Ecto neural progenitor cell (in vitro differentiated cells): ENCODE measurements at regions not wholly inside any gene's neighbourhood (a gene's known extent, or its start where the extent isn't known, plus 50 kb on each side); places are given as distances from the start of the nearest gene placed in this dataset.

ENCODE experiments used
- DNase-seq: peaks from one replicate; pipeline ENCODE4 v3.0.0-alpha.2; 2018; ENCODE audit warnings: low spot score

DNA sequence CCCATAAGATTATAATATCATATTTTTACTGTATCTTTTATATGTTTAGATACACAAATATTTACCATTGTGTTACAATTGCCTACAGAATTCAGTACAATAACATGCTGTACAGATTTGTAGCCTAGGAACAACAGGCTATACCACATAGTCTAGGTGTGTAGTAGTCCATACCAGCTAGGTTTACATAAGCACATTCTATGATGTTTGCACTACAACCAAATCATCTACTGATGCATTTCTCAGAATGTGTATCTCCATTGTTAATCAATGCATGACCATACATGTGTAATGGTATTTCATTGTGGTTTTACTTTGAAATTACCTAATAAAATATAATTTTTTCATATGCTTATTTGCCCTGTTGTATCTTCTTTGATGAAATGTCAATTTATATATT, 288.1 kb upstream of the PCDH10 start:
- no peak for DNase-seq

DNA sequence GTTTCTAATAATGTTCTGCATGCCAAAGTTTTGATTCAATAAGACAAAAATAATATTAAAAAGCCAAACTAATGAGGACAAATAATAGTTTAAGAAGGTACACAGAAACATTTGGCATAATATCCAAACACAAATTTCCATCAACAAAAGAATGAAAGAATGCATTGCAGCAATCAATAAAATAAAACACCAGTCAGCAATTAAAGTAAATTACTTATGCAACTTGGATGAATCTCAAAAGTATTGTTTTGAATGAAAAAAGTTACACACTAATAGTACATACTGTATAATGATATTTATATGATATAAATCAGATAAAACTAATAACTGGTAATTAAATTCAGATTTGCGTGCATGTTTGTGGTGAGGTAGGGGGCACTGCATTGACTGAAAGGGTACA, 285.5 kb upstream of the PCDH10 start:
- DNase-seq, result no peak

DNA sequence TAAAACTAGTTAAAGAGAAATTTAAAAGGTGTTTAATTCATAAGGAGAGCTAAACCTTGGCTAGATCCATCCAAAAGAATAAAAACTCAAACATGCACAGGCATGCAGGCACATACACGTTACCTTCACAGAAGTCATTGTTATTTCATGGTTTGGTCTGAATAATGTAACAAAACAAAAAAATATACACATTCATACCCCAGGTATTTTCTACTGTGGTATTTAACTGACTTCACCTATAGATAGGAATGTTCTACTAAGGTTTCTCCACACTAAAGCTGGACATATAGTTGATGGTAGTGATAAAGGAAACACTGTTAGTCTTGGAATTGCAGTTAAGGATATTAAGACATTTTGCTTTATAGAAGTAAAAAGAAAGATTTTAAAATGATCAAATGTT, 283.6 kb upstream of the PCDH10 start:
- DNase-seq, result no peak

DNA sequence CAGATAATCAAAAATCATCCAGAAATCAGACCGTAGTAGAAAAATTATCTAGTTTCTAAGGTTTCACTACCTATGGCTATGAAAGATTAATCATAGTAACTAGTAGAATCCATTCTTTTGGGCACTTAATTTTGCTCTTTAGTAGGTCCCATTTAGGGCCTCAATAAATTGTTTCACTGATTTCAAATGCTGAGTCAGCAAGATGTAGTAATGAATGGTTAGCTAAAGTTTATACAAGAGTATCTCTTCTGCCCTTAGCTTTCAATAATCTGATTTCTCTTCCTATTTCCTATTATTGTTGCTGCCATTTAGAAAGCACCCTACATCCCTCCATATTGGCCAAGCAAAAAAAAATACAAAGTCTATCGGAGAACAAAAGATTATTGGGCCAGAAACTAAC, 283.2 kb upstream of the PCDH10 start:
- DNase-seq, result no peak

DNA sequence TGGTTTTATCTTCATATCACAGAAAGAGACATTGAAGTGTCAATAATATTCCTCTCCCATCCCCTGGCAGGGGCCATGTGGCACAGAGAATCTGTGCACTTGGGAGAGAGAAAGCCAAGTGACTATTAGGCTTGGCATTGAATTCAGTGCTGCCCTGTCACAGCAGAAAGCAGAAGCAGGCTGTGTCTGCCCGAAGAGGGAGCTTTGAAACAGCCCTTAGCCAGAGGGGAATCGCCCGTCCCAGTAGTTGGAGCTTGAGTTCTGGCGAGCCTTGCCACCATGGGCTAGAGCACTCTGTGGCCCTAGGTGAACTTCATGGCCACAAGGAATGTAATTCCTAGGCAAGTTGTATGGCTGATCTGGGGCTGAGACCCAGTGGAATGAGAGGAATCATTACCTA, 282.5 kb upstream of the PCDH10 start:
- no peak for DNase-seq

DNA sequence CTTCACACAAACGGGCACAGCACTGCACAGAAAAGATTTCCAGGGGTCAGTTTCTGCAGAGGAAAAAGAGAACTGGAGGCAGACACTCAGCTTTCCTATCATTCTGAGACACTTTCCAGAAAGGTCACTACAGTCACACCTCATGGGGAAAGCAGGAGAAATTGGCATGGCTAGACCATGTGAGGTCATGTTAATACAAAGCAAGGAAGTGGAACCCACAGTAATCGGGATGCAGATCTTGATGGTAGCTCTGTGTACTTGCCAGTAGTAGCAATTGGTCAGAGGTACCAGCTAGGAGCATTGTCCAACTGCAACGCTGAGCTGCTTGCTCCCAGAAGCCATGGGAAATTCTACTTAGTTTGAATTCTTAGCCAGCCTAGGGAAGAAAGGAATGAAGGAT, 255.3 kb upstream of the PCDH10 start:
- DNase-seq, result no peak

DNA sequence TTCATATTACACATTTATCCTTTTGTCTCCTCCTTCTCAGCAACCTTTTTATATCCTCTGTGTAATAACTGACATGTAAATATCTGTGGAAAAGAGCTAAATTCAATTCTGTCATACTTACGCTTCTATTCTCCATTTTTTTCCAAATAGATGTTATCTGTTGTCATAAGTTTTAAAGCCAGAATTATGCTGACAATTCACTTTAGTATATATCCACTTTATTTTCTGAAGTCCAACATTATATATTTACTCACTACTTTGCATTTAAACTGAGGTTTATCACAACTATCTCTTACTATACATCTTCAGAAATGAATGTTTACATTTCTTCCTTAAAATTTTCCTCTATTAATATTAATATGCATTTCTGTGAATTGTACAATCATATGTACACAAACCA, 247.9 kb upstream of the PCDH10 start:
- no peak for DNase-seq

DNA sequence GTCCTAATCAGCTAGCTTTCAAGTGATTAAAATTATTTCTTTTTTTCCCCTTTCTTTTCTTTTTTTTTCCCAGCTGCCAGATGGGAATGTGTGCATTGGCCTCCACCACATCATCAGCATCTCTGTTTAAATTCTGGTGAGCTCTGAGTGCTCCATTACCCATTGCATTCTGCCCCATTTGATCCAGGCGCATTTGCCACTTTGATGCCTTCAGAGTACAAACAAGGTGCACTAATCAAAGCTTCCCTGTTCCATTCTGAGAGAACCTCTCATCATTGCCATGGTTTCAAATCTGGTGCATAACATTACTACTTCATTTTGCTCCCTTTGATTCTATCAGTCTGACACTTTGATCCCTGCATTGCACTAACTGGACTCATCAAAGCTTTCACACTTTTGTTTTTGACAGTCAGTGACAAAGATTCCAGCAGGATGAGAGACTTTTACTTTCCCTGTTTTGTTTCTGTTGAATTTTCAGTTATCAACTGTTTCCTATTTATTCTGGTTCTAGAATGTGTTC, 238.8 kb upstream of the PCDH10 start:
- no peak for DNase-seq

DNA sequence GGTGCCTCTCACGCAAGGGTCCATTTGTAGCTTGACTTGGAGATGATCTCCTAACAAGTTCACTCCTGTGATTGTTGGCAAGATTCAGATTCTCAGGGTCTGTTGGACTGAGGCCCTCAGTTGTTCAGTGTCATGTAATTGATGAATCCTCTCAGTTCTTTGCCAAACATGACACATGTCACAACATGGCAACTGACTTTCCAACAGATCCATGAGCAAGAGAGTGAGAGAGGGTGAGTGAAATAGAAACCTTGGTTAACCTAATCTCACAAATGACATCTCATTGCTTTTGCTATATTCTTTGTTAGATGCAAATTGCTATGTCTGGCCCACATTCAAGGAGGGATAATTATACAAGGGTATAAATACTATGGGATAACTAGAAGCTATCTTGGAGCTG, 231.0 kb upstream of the PCDH10 start:
- no peak for DNase-seq

DNA sequence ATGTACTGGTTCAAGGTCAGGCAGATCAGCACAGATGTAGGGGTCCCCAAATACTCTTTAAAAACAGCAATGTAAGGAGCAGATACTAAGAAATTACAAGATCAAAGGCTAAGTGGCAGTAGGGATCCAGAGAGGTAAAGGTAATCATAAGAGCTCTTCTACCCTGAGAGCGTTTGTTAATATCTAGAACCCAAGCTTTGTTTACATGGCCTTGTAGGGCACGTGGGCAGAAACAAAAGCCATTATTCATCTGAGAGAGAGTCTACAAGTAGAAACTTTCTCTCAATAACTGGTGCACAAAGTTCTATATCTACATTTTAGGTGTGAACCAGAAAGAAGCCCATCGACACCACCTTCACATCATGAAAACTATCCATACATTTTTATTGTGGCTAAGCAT, 225.6 kb upstream of the PCDH10 start:
- DNase-seq, result no peak

DNA sequence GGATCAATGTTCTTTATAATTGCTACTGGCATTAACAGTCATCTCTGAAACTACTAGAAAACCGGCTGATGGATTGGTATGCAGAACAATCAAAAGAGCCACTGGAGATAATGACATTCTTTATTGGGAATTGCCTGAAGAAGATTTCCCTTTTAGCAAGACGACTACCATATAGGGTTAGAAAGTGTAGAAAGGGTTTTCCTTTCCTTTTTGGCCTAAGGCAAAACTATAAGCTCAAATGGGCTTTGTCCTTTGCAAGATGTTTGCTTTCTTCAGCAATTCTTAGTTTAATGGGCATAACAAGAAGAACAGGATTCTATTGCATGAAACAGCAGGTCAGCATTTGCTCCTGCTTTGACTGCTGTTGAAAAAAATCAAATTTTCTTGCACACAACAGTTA, 214.2 kb upstream of the PCDH10 start:
- no peak for DNase-seq

DNA sequence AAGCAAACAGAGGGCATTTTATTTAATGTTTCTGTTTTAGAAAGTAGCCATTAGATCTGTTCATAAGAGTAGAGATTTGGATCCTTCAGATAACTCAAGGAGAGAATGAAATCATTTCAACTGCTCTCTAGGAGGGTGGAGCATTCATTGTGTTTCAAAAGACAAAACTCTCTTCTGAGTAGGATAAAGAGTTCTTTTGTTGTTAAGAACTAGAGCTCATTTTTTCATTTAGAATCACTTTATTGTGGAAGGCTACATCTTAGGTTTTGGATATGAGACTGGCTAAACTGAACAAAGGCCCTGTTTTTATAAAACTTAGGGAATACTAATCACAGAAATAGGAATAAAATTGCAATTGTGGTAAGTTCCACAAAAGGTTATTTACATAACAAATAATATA, 193.9 kb upstream of the PCDH10 start:
- no peak for DNase-seq

DNA sequence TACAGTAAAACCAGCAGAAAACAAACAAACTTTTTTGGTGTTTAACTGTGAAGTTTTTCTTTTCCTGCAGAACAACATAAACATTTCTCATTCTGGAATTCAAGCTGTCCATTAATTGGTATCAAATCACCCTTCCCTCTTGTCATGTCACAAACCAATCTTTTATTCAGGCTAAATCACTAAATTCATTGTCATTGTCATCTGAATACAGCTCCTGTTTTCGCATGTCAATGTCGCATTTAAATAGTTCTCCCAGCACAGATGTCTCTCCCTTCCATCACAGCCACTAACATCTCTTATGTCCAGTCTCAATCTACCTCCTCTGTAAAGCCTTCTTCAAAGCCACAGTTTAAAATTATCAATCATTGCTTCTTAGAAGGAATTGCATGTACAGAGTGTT, 192.1 kb upstream of the PCDH10 start:
- no peak for DNase-seq

DNA sequence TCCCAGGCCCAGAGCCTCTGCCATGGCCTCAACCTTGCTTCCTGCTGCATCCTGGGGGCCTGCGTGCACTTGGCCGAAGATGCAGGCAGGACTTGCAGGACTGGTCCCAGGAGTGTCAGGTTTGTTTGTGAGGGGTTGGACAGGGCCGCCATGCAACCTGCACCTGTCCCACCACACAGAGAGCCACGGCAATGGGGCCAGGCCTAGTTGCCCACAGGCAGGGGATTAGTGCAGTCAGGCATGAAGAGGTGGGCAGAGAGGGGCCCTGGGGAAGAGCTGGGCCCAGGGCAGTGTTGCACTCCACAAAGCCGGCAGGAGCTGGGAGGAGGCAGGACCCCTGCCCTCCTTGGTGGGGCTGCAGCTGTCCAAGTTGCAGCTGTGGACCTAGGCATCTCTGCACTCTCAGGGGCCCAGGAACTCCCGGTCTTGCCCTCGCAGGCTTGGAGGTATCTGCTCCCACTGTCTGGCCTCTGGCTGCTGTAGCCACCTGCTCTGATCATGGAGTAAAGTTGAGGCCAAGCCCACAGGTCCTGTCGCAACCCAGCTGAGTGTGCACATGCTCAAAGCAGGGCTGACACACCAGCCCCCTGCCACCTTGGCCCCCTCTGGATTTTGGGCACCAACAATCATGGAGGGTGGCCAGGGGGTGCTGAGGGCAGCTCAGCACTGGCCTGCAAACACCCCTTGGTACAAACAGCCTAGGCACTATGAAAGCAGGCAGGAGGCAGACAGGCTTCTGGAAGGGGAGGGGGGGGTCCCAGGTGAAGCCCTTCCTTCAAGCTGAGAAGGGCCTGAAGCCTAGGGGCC, 190.4 kb upstream of the PCDH10 start:
- no peak for DNase-seq

DNA sequence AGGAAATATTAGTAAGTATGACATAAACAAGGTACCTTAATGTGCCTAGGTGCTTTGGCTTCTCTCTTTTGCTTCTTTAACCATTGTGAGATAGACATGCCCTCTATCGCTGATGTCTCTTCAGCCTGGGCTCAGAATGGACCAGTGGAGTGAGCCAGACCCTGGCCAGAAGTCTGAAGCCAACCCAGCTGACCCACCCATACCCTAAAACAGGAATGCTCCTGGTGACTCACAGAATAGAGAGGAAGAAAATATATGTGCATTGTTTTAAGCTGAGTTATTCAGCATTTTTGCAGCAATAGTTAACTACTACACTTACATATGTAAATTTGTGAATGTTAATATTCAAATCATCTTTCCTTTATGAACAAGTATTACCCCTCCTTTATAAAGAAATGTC, 167.5 kb upstream of the PCDH10 start:
- no peak for DNase-seq

DNA sequence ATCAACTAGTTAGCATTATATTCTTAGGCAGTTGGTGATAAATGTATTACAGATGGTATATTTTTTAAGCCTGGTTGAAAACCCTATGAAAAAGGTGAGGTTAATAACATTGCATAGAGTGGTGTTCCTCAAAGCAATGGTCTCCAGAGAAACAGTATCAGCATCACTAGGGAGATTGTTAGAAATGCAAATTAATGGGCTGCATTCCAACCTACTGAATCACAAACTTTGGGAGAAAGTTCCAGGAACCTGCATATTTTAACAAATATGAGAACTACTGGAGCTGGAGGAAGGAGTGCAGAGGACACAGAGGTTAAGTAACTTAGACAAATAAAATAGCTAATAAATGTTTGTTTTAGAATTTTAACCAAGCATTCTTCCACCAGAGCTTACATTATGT, 166.9 kb upstream of the PCDH10 start:
- no peak for DNase-seq

DNA sequence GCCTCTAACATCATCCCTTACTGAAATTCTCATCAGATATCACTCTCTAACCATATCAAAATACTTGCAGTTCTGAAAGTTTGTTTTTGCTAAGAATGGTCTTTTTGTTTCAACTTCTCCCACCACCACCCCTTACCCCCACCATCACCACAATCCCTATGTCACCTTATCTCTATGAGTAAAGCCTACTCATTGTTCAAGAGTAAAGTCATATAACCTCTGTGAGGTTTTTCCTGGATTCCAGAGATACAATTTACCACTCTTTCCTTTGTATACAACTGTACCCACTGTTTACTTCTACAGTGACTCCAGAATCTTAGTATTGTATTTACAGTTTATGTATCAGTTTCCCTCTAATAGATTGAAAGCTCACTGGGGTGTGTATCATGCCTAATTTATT, 158.0 kb upstream of the PCDH10 start:
- DNase-seq, result no peak

DNA sequence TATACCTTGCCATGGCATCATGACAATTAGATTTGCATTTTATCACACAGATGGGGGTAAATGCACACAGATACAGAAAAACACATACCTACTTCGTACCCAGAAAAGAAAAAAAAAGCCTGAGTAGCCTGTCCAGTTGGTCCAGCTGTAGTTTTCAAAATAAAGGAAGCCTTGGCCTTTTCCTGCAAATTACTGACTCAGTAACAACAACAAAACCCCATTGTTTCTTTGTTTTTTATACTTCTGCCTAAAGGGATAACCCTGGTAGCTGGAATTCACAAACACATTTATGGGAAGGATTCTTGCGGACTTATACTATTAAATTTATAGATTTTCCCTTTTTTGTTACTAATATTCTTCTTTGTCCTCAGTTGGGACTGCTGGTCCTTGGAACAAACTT, 156.4 kb upstream of the PCDH10 start:
- no peak for DNase-seq

DNA sequence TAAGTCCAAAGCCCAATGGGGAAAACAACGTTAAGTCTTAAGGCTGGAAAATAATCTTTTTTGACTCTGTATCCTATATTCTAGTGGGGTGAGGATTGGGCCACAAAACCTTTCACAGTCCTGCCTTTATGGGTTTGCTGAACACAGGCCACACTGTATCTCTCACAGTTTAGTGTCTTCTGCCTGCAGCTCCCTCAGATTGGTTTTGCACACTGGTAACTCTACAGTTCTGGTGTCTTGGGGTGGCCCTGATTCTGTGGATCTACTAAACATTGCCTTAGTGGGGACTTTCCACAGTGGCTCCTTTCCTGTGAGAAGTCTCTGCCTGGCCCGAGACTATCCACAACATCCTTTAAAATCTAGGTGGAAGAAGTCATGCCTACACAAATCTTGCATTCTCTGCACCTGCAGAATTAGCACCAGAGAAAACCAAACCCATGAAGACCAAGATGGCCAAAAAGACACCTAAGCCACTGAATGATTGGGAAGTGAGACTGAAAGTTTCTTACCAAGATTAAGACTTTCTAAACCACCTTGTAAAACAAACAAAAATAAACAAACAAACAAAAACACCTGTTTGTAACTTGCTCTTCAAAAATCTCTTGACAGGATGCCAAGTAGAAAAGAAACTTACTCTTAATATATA, 150.4 kb upstream of the PCDH10 start:
- DNase-seq, result no peak

DNA sequence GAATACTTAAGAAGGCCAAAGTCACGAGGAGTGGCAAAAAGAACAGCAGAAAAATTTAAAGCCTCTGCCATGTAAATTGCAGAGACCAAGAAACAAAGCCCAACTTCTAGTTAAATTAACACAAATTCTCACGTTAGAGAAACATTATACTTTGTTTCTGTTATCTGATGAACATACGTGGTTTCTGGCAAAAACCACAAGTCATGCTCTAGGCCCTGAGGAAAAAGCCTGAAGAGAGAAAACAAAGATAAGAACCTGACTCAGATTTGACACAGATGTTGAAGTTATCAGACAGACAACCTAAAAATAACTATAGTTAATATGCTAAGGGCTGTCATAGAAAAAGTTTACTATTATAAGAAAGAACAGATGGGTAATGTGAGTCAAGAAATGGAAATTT, 149.1 kb upstream of the PCDH10 start:
- DNase-seq, result no peak

DNA sequence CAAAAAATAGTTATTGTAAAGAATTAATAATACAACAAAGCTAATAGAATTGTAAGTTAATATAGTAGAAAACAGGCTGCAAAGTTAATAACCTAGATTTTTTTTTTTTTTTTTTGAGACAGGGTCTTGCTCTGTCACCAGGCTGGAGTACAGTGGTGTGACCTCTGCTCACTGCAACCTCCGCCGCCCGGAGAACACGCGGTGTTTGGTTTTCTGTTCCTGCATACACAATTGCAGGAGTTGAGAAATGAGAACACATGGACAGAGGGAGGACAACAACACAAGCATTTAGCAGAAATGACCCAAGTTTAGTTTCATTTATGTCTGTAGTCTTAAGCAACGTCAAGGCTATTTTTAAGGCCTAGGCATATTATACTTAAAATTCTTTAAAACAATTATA, 145.9 kb upstream of the PCDH10 start:
- DNase-seq, result no peak

DNA sequence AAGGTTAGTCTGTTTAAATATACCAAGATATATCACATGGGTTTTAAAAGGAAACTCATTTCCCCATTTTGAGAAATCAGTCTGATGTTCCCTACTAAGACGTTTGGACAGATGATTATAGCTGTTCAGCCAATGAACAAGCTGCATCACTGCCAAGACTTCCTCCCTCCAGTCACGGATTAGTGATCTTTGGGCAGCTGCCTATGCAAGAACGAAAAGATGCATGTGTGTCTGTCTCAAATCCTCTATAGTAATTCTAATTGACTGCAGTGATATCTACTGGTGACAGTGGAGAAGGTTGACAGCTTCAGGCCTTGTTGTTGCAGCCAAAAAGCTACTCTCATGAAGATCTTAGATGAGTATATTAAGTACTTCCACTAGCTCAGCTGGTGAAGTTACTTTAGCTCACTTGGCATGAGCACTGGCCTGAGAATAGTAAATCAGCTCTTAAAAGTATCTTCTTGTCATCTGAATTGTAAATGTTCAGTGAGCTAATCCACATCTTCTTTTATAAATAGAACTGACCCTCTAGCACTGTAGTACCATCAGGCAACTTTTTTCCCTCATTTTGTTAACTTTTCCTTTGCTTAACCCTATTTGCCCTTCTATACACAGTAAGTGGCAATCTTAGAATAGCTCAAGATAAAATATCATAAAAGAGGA, 134.5 kb upstream of the PCDH10 start:
- DNase-seq, result no peak

DNA sequence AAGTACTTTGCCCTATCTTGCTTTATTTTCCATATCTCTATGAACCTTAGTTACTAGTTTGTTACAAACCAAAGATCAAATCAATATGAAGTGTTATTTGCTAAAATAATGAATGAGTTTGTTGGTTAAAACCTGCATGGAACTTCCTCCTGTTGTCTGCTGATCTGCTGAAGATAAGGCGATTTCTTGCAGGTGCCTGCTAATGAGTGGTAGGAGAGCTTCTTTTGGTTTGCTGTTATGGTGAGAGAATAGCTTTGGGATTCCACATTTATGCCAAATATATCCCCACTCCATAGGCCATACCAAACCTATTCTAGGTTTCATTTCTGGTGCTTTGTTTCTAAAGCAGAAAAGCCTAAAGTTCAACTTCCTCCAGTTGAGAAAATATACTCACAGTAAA, 103.8 kb upstream of the PCDH10 start:
- DNase-seq, result no peak
